ENCODE measurements at regions not wholly inside any gene's neighbourhood (a gene's known extent, or its start where the extent isn't known, plus 50 kb on each side); places are given as distances from the start of the nearest gene placed in this dataset.

GRCh38 chr20:58130156-58130555 is 98.3 kb downstream of the ANKRD60 start:
- no peak for TF ChIP-seq CTCF (conservative IDR thresholded peaks at IDR 0.05; ENCODE audit: low read depth)
- no peak overlapping the region for H3K27ac ChIP-seq
- no peak for DNase-seq (ENCODE audit: low spot score)
- POLR2A ChIA-PET (ENCODE audit: low non-redundant PET), result no interaction called here
- CTCF ChIA-PET, result interaction anchor here (0.5 to 3.2 kb wide), 5 partner anchors 18 to 1437 kb away, joined by 3 to 12 read pairs (median 3); partner anchors contain the start of gene SPO11

GRCh38 chr20:58129721-58130151 is 98.7 kb downstream of the ANKRD60 start:
- POLR2A ChIA-PET (ENCODE audit: low non-redundant PET), result no interaction called here

DNA sequence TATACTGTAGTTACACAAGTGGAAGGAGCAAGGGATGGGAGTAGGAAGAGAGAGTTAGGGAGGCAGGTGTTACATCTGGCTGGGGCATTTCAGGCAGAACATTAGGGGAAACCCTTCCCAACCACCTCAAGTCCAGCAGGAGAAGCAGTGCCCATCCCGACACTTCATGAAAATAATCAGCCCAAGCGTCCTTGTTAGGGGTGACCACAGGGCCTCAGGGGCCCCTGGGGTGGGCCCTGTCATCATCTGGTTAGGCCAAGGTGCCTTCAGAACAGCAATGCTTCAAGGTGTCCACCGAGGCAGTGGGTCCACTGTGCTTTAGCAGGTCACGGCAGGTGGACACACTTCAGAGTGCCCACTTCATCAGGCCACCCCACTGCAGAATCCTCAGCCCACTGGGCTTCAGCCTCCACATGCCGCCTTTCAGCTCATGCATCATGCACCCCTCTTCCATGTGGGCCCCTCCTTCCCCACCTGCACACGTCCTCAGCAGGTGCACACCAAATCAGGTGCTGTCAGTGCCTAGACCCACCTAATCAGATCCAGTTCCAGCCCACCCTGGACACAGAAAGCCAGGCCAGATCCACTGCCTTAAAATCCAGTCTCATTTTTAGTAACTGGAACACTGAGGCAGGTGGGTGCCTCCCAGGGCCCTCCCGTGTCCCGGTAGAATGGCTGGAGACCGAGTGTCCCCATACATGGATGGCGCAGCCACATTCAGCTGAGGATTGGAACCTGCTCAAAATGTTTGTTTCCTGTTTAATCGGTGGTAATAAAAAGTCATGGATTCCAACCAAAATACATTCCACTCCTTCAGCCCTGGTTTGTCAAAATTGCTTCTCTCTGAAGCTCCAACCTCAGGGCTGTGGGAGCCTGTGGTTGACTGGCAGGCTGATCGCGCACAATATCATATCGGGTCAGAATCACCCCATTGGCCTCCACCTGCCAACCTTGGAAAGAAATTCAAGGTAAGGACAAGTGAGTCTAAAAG is 99.5 kb downstream of the ANKRD60 start:
- no peak overlapping the region for H3K27ac ChIP-seq
- ChIA-PET CTCF (interaction anchor here (1.1 to 1.3 kb wide), 2 partner anchors 63 to 70 kb away, joined by 4 to 6 read pairs; no protein-coding TSS in a partner anchor), POLR2A (ENCODE audit: low non-redundant PET) (no interaction called here)
- no peak for TF ChIP-seq CTCF (conservative IDR thresholded peaks at IDR 0.05; ENCODE audit: low read depth)
- DNase-seq (ENCODE audit: low spot score), result no peak

More at GRCh38 chr20:58129721-58130151, 98.7 kb downstream of the ANKRD60 start:
- TF ChIP-seq CTCF (conservative IDR thresholded peaks at IDR 0.05; ENCODE audit: low read depth), result no peak
- CTCF ChIA-PET, result interaction anchor here (0.6 to 1.0 kb wide), 3 partner anchors 18 to 800 kb away, joined by 3 to 6 read pairs (median 3); partner anchors contain the start of gene SPO11
- no peak overlapping the region for H3K27ac ChIP-seq
- no peak for DNase-seq (ENCODE audit: low spot score)

- H3K27ac ChIP-seq, result peak overlapping the region; percentile 63
- peak; percentile 99 for DNase-seq (ENCODE audit: low spot score)
- POLR2A ChIA-PET (ENCODE audit: low non-redundant PET), result interaction anchor here (0.6 kb wide), 1 partner anchor 31 kb away, joined by 3 read pairs; no protein-coding TSS in a partner anchor
- TF ChIP-seq CTCF (conservative IDR thresholded peaks at IDR 0.05; ENCODE audit: low read depth), result no peak
- CTCF ChIA-PET, result interaction anchor here (0.6 to 1.3 kb wide), 4 partner anchors 64 to 1192 kb away, joined by 4 to 6 read pairs (median 4); no protein-coding TSS in a partner anchor
Observed at GRCh38 chr20:58127701-58128111, 100.7 kb downstream of the ANKRD60 start.

GRCh38 chr20:58125726-58126125 is 102.7 kb downstream of the ANKRD60 start:
- ChIA-PET POLR2A (ENCODE audit: low non-redundant PET) (no interaction called here), CTCF (interaction anchor here (0.6 kb wide), 1 partner anchor 526 kb away, joined by 9 read pairs; no protein-coding TSS in a partner anchor)
- TF ChIP-seq CTCF (conservative IDR thresholded peaks at IDR 0.05; ENCODE audit: low read depth), result no peak
- DNase-seq (ENCODE audit: low spot score), result no peak
- H3K27ac ChIP-seq, result no peak overlapping the region

DNA sequence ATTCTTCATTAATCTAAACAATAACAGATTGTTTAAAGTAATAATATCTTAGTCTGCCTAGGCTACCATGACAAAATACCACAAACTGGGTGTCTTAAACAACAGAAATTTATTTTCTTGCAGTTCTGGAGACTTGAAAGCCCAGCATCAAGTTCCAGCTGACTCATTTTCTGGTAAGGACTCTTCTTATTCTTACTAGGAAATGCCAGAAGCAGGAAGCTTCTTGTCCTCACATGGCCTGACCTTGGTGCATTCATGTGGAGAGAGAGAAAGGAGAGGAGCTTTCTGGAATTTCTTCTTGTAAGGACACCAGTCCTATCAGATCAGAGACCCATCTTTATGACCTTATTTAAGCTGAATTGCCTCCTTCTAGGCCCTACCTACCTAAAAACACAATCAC is 110.5 kb downstream of the ANKRD60 start:
- CTCF ChIA-PET, result interaction anchor here (0.6 to 0.7 kb wide), 3 partner anchors 214 to 619 kb away, joined by 3 to 4 read pairs (median 3); no protein-coding TSS in a partner anchor
- no peak for TF ChIP-seq CTCF (conservative IDR thresholded peaks at IDR 0.05; ENCODE audit: low read depth)
- DNase-seq (ENCODE audit: low spot score), result no peak
- POLR2A ChIA-PET (ENCODE audit: low non-redundant PET), result no interaction called here
- H3K27ac ChIP-seq, result no peak overlapping the region

Measured in RWPE1 (cell line).